HG03095 (cell line): ENCODE measurements at regions not wholly inside any gene's neighbourhood (a gene's known extent, or its start where the extent isn't known, plus 50 kb on each side); places are given as distances from the start of the nearest gene placed in this dataset.

Source experiments
- ATAC-seq: cut with Tn5 transposase; IDR thresholded peaks from one replicate; pipeline ENCODE4 v1.9.1; 2021; ENCODE audit warnings: moderate library complexity; ENCODE audit not compliant: unreplicated experiment

DNA sequence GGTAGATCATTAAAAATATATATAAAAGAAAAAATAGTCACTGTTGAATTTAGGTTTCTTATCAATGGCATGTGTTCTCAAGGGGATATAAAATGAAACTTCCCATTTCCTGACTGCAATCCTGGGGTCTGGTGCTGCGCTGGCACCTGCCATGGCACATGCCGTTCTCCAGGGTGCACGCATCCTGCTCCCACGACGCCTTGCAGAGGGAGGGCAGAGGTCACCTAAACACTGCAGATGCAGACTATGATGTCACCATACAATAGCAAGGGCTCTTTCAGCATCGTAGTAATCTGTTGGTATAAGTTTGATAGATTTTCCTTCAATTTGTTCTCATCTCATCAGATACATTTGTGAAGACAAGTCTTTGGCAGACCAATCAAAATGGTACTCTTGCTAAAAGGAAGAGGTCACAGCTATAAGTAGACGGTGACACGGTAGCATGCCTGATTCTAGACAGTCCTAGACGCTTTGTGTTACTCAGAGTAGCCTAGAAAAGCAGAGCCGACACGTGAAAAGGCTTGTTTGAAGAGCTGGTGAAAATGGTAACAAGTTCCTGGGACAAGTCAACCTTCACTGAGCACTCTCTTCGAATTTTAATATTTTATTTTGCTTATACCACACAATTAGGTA lies 761.4 kb downstream of the DCDC2C start:
- no peak for ATAC-seq

DNA sequence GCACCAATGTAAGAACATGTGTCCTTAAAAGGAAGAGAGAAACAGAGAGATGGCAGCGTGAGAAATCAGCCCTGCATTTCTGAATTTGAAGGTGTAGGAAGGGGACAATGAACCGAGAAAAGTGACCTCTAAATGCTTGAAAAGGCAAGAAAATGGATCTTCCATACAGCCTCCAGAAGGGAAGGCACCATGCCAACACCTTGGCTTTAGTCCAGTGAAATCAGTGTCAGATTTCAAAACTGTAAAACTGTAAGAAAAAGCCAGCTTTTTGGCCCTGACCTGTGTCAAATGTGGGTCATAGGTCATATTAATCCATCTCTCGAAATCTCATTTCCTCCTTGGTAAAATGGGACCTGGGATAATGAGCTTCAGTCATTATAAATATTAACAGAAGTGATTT lies 762.3 kb downstream of the DCDC2C start:
- ATAC-seq: no peak

DNA sequence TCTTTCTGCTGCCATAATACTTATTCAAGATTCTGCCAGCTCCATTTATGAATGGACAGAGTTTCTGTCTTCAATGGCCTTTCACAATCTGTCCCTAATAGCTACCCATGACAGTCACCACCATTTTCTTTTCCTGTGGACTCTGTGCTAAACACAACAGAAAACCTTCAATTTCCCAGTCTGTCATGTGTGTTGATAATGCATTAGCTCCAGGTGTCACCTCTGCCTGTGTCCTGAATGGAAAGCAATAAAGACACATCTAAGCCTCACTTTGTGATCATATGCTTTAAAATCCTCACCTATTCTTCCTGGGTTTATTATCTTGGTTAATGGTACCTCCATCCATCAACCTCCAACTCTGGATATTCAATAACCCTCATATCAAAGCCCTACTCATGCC lies 772.2 kb downstream of the DCDC2C start:
- no peak for ATAC-seq

DNA sequence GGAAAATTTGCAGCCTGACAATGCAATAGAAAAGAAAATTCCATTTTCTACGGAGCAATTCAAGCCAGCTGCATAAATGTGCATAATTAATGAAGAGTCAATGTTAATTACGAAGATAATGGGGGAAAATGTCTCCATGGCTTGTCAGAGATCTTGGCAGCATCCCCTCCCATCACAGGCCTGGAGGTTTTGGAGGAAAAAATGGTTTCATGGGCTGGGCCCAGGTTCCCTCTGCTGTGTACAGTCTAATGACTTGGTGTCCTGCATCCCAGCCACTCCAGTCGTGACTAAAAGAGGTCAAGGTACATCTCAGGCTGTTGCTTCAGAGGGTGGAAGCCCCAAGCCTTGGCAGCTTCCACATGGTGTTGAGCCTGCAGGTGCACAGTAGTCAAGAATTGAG lies 779.7 kb downstream of the DCDC2C start:
- no peak for ATAC-seq

DNA sequence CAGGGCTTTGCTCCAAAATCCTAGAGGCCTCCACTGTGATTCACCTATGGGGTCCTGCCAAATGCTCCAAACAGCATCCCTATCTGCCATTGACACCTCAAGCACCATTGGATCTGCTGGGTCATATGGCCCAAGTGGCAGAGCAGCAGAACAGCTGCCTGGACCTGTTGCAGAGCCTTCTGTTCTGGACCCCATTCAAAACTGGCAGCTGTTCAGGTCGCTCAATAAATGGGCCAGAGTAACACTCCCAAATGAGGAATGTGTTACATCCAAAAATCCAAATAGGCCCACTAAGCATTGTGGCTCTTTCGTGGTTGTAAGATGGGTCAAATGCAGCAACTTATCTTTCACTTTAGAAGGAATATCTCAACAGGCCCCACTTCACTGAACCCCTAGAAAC lies 783.6 kb downstream of the DCDC2C start:
- ATAC-seq: no peak

DNA sequence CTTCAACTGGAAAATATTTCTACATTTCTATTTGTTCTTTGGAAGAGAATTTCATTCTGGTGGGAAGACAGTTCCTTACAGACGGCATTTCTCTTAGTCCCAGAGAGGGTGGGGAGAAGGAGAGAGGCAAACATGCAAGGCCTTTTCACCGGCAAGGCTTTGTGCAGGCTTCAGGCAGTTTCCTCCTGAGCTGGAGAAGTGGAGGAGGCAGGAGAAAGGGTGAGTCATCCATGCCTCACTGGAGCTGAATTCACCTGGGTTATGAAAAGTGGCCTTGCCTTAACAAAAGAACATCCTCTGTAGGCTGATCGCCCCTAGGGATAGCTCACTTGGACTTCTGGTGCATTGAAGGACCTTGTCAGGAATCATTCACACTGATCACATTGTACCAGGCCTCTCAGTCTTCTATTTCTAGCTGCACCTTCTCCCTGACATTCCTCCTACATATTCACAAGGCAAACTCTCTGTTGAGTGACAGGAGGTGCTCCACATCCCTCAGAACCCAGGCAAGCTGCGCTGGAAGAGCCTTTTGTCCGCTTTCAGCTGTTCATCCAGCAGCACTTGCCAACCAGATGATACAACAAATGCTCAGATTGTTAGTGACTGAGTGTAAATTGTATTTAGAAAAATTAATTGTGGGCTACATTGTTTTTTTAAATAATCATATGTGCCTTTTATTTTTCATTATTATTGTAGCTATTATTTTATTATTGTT lies 796.1 kb downstream of the DCDC2C start:
- ATAC-seq: no peak

DNA sequence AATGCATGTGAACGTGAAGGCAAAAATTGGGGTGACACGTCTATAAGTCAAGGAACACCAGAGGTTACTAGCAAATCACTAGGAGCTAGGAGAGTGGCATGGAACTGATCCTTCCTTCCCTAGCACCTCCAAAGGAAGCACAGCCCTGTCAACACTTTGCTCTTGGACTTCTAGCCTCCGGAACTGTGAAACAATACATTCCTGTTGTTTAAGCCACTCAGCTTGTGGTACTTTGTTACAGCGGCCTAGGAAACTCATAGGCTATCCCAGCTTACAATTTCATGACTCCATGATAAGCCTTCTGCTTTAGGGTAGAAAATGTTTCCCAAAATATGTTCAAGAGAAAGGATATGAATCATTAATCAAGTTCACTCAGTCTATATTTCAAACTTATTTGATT lies 798.1 kb downstream of the DCDC2C start:
- ATAC-seq: no peak

DNA sequence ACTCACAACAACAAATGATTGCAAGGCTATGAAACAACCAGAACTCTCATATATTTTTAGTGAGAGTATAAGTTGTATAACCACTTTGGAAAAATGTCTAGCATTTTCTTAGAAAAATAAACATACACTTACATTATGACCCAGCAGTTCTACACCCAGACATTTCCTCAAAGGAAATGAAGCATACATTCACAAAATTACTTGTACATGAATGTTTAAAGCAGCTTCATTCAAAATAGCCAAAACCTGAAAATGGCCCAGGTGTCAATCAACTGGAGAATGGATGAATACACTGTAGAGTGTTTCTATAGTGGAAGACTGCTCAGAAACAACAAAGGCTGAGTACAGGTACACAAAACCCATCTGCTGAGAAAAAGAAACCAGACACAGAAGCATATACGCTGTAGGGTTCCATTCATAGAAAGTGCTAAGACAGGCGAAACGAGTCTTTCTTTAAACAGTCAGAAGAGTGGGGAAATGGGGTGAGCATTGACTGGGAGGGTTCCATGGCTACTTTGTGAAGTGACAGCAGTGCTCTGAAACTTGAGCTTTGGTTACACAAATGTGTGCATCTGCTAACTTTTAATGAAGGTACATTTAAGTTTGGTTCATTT lies 799.0 kb downstream of the DCDC2C start:
- no peak for ATAC-seq

DNA sequence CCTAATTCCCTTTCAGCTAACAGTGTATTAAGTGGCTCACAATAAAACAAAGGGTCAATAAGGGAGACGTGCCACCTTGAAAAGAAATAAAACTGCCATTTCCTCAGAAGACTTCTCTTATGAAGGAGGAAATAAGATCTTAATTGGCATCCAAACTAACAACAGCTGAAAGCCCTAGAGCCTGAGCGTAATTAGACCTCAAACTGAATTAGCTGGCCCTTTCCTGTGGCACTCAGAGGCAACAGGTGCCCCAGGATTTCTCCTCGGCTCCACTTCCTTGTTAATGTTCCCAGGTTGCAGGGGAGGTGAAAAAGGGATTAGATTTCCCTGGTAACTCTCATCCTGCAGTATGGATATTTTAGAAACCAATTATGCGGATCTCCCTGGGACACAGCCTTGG lies 804.3 kb downstream of the DCDC2C start:
- no peak for ATAC-seq

DNA sequence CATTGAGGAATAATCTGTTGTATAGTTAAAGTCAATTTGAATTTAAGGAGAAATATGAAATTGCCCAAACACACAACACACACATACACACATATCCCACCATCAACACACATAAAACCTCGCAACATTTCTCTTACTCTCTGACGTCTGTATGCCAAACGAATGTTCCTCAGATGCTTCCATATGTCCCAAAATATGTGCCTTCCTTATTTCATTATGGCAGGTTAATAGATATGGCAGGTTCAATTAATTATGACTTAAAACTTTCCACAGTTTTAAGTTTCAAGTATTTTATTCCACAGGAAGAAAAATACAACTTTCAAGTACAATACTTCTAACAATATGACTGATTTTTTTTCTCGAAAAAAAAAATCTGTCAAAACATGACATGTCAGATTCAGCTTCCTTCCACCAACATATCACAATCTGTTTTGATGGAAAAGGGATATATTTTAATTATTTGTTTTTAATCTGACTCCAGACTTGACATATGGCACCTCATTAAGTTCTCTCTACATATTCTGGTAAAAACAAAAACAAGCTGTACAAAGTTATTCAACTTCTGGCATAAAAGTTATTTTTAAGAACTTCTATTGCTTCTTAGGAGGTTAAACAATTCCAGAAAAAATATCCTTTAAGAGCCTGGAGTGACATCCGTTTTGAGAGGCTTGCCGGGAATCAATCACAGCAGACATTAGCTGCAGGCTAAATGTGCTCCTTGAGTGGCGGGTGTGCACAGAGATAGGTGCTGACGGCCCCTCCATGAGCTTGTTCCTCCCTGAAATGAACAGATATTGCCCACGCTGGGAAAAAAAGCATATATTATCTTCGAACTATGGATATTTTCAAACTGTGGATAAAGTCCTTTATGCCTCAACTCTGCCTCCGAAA lies 812.7 kb downstream of the DCDC2C start:
- ATAC-seq: no peak

DNA sequence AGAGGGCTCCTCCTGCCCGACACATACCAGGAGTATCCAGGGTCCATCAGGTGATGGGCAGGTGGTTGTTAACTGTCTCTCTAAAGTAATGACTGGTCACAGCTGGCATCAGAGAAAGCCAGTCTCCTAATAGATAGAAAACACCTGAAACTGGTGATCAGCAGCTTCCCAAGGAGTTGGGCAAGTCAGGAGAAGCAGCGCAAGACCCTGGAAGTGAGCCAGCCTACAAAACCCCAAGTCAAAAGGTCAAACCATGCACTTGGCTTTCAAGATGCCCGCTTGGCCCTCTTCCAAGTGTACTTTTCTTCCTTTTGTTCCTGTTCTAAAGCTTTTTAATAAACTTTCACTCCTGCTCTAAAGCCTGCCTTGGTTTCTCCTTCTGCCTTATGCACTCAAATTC lies 815.2 kb downstream of the DCDC2C start:
- no peak for ATAC-seq

DNA sequence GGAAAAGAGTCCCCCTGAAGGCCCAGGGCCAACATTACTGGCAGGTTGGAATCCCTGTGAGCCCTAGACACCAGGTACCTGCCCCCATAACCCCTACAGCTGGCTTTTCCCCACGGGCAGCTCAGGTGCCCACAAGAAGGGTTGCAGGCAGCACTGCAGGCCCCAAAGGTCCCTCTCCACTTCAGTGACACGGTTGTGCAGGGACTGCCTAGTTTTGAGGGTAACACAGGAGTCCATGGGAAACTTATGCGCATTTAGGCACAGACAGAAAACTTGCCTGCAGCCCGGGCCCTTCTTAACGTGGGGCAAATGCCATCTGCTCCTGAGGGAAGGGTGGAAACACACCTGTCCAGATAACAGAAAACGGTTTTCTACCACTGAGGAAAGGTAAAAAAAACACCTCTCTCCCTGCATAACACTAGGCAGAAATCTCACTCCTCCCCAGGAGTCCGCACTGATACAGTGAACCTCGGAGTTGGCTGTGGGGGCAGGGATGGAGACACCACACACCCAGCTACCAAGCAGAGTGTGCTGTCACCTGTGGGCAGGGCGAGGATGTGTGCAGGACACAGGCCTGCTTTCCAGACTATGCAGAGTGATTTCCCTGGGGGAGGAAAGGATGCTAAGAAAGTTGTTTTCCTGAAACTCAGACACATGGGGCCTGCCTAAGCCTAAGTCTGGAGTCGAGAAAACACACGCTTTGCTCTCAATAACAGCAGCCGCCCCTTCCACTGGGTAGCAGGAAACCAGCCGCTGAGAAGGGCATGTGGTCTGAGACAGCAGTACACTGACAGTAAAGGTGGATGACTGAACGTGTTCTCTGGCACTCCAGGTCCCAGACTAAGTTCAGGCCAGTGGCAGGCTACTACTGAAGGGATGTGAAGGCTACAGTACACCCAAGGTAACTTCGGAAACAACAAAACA lies 819.4 kb downstream of the DCDC2C start:
- ATAC-seq: no peak

DNA sequence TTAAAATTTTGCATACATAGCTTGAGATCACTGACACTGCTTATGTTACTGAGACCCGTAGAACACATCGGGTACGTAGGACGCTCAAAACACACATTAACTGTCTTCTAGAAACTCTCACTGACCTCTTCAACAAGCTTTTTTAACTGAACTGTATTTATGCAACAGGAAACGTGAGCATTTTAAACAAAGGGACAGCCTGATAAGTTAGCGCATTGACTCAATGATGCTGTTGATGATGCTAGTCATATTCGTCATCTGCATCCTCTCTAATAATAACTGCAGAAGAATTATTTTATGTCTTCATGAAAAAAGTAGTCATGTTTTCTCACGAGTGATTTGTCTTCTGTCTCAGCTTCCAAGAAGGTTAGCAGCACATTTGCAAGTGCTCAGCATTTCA lies 824.0 kb downstream of the DCDC2C start:
- ATAC-seq: no peak

DNA sequence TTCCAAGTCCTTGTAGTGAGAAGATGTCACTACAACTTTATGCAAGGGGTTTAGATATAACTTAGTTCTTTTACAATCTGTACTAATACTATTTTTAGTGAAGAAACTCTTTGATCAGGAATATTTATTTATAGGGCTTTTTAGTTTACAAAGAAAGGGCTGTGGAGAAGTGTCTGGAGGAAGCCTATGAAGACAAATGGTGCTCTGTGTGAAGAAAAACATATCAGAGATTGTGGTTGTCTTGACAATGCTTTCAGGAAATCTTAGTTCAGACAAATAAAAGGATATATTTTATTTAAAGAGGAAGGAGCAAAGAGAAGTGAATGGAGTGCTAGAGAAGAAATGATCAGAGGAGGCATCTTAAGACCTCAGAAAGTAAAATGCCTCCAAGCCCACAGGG lies 824.9 kb downstream of the DCDC2C start:
- ATAC-seq: no peak

DNA sequence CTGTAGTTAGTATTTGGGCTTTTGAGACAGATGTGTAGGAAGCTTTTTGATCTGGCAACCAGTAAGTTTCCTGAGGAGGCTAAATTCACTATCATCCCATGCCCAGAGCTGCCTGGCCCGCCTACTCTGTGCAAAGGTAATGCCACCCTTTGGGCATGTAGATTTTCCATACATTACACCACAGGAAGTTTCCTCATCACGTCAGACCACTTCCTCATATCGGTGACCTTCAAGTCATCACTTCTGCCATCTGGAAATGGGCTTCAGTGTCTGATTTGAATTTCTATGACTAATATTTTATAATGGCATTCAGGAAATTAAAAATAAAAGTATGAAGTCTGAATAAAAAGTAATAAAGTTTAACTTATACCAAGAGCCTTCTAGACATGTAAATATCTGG lies 825.4 kb downstream of the DCDC2C start:
- no peak for ATAC-seq

DNA sequence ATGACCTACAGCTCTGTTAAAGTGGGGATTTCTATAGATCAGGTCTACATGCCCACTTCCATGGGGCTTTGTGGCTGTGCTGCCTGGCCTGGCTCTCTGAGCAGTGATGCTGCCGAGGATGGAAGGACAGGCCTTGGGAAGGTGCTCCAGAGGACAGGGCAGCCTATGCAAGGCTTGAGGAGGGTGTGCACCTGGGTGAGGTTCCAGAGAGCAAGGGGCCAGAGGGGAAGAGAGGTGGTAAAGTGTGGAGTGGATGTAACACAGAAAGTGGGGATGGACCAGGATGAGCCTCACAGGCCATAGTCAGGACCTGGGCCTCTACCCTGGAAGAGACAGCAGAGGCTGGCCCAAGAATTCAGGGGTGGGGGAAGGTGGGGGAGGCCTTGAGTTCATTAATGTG lies 826.4 kb downstream of the DCDC2C start:
- no peak for ATAC-seq

DNA sequence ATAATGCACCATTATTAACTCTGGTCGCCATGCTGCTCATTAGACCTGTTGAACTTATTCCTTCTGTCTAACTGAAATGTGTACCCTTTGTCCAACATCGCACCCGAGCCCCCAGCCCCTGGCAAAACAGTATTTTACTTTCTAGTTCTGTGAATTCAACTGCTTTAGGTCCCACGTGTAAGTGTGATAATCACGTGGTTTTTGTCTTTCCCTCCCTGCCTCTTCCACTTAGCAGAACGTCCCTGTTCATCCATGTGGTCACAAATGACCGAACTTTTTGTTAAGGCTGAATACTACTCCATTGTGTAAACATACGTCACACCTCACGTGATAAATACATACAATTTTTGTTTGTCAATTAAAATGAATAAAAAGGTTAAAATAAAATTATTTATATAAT lies 826.9 kb downstream of the DCDC2C start:
- no peak for ATAC-seq

DNA sequence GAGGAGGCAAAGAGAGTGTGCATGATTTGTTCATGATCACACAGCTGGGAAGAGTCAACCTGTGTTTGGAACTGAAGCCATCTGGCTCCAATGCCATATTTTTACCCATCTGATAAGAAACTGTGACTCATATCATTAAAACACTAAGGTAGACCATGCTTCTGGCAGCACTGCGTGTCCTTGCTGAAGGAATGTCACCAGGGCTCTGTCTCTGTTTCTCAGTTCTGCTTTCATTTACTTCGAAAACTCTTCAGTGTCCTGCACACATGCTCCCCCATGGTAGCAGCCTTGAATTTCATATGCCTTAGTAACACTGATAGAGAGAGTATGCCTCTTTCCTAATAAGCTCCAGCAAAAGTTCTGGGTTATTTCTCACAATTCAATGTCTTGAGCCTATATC lies 830.4 kb downstream of the DCDC2C start:
- no peak for ATAC-seq

DNA sequence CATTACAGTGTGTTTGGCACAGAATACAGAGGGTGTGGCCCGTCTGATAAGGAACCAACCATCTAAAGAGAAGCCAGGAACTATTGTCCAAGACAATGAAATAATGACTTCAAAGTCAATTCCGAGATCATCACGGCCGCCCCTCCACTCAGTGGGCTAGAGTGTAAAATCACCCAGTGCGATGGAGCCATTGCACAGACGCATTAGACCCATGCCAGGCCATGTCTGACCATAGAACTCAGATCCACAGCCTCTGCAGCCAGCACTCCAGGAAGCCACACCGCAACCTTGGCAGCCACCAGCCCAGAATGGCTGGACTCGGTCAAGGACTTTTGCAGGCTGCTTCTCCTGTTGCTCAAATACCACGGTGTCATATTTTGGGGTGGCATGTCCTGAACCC lies 835.7 kb downstream of the DCDC2C start:
- ATAC-seq: no peak

DNA sequence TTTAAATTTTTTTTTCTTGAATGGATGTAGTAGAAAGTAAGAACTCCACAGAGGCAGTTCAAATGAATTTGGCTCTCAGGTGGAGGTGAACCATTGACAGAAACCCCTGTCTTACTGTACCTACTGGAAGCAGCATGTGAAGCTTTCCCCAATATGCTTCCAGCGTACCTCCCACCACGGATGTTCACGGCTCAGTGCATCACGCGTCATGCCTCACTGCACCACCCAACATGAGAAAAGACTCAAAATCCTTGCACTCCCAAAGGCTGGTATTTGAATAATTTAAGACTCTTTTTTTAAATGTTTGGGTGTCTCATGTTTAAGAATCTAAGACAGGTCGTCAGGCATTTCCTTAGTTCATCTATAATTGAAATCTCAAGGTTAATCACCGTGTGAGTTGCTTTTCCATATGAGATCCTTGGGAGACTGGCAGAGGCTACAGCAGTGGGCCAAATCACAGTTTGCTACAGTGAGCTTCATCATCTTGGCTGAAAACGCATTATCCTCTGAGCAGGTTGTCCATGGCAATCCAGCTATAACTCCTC lies 846.4 kb downstream of the DCDC2C start:
- ATAC-seq: no peak
